HCT116 (cell line): ENCODE measurements at regions not wholly inside any gene's neighbourhood (a gene's known extent, or its start where the extent isn't known, plus 50 kb on each side); places are given as distances from the start of the nearest gene placed in this dataset.

Experiments
- ATAC-seq: fragments of 200-7000 bp; cut with Tn5 transposase; 2 replicates; pipeline ENCODE4 v1.9.1; 2020; ENCODE audit warnings: mild to moderate bottlenecking, moderate library complexity
- BruUV-seq: library from RNA; stranded (reverse); fragments of 400-500 nt; replicated peaks from 2 replicates; lab custom pipeline; 2021; lab: Mats Ljungman, UMichigan
- CTCF ChIA-PET: fragments of 300-600 bp; sonication (Branson Sonifier 250); formaldehyde crosslinking; loops from one replicate; lab custom pipeline; 2021; ENCODE audit warnings: antibody characterized with exemption; lab: Charles Lee
- POLR2A ChIA-PET: fragments of 300-600, 350-600 bp; sonication (Branson Sonifier 250); formaldehyde crosslinking; loops from one replicate; lab custom pipeline; 2021; ENCODE audit warnings: antibody characterized with exemption; lab: Charles Lee
- RAD21 ChIA-PET, 2 experiments: fragments of 300-600 bp; sonication (Branson Sonifier 250); formaldehyde crosslinking; loops; one replicate each; lab custom pipeline; 2023; ENCODE audit warnings: low total read pairs in 2 of 2; ENCODE audit not compliant: uncharacterized antibody in 2 of 2, unreplicated experiment in 2 of 2, low non-redundant PET in 1 of 2; lab: Charles Lee
- DNase-seq: peaks from one replicate; pipeline ENCODE4 v3.0.0-alpha.2; 2010; ENCODE audit warnings: low read depth, low spot score
- H2AFZ ChIP-seq: fragments of 200-600 bp; shearing (Covaris generic), sonication (generic); 2 replicates; pipeline ENCODE4 v1.6.1; 2017; ENCODE audit warnings: low read depth, mixed run types, mixed read lengths, antibody characterized with exemption, low read length; ENCODE audit not compliant: poor library complexity, severe bottlenecking
- H3K27ac ChIP-seq: 2 replicates; pipeline ENCODE4 v1.5.1; 2012; ENCODE audit warnings: low read depth, low read length
- H3K27me3 ChIP-seq: fragments of 200-600 bp; sonication (generic); 2 replicates; pipeline ENCODE4 v1.6.1; 2016; ENCODE audit warnings: mixed run types, low read length, mixed read lengths; ENCODE audit not compliant: insufficient read depth
- H3K36me3 ChIP-seq, 2 experiments: fragments of 200-500 bp in 1 of 2; fragments of 200-600 bp in 1 of 2; sonication (Bioruptor generic) in 1 of 2; sonication (generic) in 1 of 2; 2 replicates each; pipeline versions ENCODE4 v1.5.1 to v1.6.1; 2014 to 2016; ENCODE audit warnings: low read length in 2 of 2, inconsistent platforms in 1 of 2, mixed read lengths in 1 of 2, mixed run types in 1 of 2; ENCODE audit not compliant: insufficient read depth in 2 of 2, control insufficient read depth in 1 of 2
- H3K4me1 ChIP-seq, 2 experiments: fragments of 200-600 bp in 1 of 2; sonication (generic) in 1 of 2; 2 replicates each; pipeline versions ENCODE4 v1.5.1 to v1.6.1; 2012 to 2017; ENCODE audit warnings: low read length in 2 of 2, inconsistent platforms in 1 of 2, mild to moderate bottlenecking in 1 of 2, mixed read lengths in 1 of 2, mixed run types in 1 of 2, moderate library complexity in 1 of 2; ENCODE audit not compliant: insufficient read depth in 2 of 2, control insufficient read depth in 1 of 2
- H3K4me2 ChIP-seq: fragments of 200-600 bp; sonication (generic); 2 replicates; pipeline ENCODE4 v1.6.1; 2017; ENCODE audit warnings: mixed run types, low read length, mixed read lengths
- H3K4me3 ChIP-seq, 2 experiments: fragments of 200-600 bp in 1 of 2; sonication (generic) in 1 of 2; replicated peaks in 1 of 2; 2 replicates each; pipeline ENCODE4 v1.5.1; 2011 to 2016; ENCODE audit warnings: low read length in 2 of 2, control low read depth in 1 of 2, low read depth in 1 of 2, mild to moderate bottlenecking in 1 of 2, mixed read lengths in 1 of 2, mixed run types in 1 of 2
- H3K79me2 ChIP-seq: fragments of 200-600 bp; sonication (generic); 2 replicates; pipeline ENCODE4 v1.6.1; 2017; ENCODE audit warnings: mild to moderate bottlenecking, mixed run types, low read length, moderate library complexity, mixed read lengths; ENCODE audit not compliant: insufficient read depth
- H3K9ac ChIP-seq: fragments of 200-600 bp; sonication (generic); 2 replicates; pipeline ENCODE4 v1.6.1; 2016; ENCODE audit warnings: low read length, mixed read lengths
- H3K9me2 ChIP-seq: fragments of 200-600 bp; sonication (generic), shearing (Covaris generic); 2 replicates; pipeline ENCODE4 v1.6.1; 2017; ENCODE audit warnings: mixed run types, mild to moderate bottlenecking, moderate library complexity; ENCODE audit not compliant: insufficient read depth
- H3K9me3 ChIP-seq, 2 experiments: fragments of 200-500 bp in 1 of 2; fragments of 200-600 bp in 1 of 2; sonication (Bioruptor generic) in 1 of 2; sonication (generic) in 1 of 2; 2 replicates each; pipeline ENCODE4 v1.6.1; 2014 to 2017; ENCODE audit warnings: low read length in 2 of 2, mixed read lengths in 2 of 2, inconsistent platforms in 1 of 2, low read depth in 1 of 2, mild to moderate bottlenecking in 1 of 2, mixed run types in 1 of 2, moderate library complexity in 1 of 2; ENCODE audit not compliant: control insufficient read depth in 1 of 2, insufficient read depth in 1 of 2
- H4K20me1 ChIP-seq: fragments of 200-600 bp; sonication (generic), shearing (Covaris generic); 2 replicates; pipeline ENCODE4 v1.6.1; 2017; ENCODE audit warnings: mixed run types, mild to moderate bottlenecking, moderate library complexity; ENCODE audit not compliant: insufficient read depth
- CBX3 ChIP-seq: IDR thresholded peaks from 2 replicates; pipeline ENCODE4 v1.6.1; 2012; ENCODE audit warnings: low read depth
- CEBPB ChIP-seq: IDR thresholded peaks from 2 replicates; pipeline ENCODE4 v1.6.1; 2012; ENCODE audit warnings: low read depth
- EGR1 ChIP-seq: IDR thresholded peaks from 2 replicates; pipeline ENCODE4 v1.6.1; 2012; ENCODE audit warnings: low read depth
- FOSL1 ChIP-seq: IDR thresholded peaks from 2 replicates; pipeline ENCODE4 v1.6.1; 2012; ENCODE audit warnings: low read depth
- RAD21 ChIP-seq: IDR thresholded peaks from 2 replicates; pipeline ENCODE4 v1.6.1; 2012; ENCODE audit warnings: low read depth, mild to moderate bottlenecking
- TCF7L2 ChIP-seq: IDR thresholded peaks from 2 replicates; pipeline ENCODE4 v1.7.0; 2011; ENCODE audit warnings: borderline replicate concordance, inconsistent platforms; ENCODE audit not compliant: insufficient read depth, insufficient read length; ENCODE audit errors: extremely low read depth
- ZFX ChIP-seq: fragments of 450-650 bp; IDR thresholded peaks from 2 replicates; pipeline ENCODE4 v1.6.1; 2017
- intact Hi-C: fragments of 100-400 bp; cut with micrococcal nuclease; formaldehyde crosslinking; loops from 2 replicates; pipeline ENCODE4 v1.10.0; 2022
- TF ChIP-seq, protein P1 (sequence below): IDR thresholded peaks from 2 replicates; pipeline ENCODE4 v1.6.1; 2012
- TF ChIP-seq, protein P2 (sequence below): IDR thresholded peaks from 2 replicates; pipeline ENCODE4 v1.6.1; 2011; ENCODE audit warnings: mild to moderate bottlenecking, low read length, moderate library complexity; ENCODE audit not compliant: insufficient replicate concordance; ENCODE audit errors: extremely low read depth
- TF ChIP-seq, protein P3 (sequence below): IDR thresholded peaks from 2 replicates; pipeline ENCODE4 v1.6.1; 2012; ENCODE audit warnings: low read depth

DNA sequence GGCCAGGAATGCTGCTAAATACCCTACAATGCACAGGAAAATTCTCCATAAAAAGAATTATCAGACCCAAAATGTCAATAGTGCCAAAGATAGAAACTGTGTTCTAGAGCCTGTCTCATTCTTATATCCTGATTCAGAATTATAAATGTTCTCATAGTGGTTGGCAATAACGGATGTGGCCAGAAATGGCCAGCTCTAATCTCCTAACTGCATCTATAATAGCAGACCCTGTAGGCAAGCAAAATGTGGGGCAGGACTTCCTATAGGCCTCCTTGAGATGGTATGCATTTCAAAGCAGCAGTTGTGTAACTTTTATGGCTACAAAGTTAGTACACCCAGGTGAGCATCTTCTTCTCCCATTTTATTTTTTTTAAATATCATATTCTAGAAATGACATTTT is 95.9 kb upstream of the SGIP1 start:
- Histone ChIP-seq H4K20me1 (no peaks in the 10 kb centered on the region), H3K9ac (no peak overlapping the region), H2AFZ (no peak overlapping the region), H3K4me2 (no peak overlapping the region), H3K4me1 (peaks cover 17 to 46% of the 10 kb centered on the region in 2 experiments), H3K79me2 (no peaks in the 10 kb centered on the region), H3K9me2 (no peaks in the 10 kb centered on the region), H3K4me3 (no peak overlapping the region), H3K9me3 (no peaks in the 10 kb centered on the region), H3K27ac (no peak overlapping the region), H3K27me3 (no peaks in the 10 kb centered on the region), H3K36me3 (no peaks in the 10 kb centered on the region)
- ChIA-PET CTCF (interaction anchor here (1.9 to 3.9 kb wide), 4 partner anchors 8 to 187 kb away, joined by 8 to 38 read pairs (median 9); no protein-coding TSS in a partner anchor), RAD21 (no interaction called here), POLR2A (interaction anchor here (0.9 kb wide), 1 partner anchor 106 kb away, joined by 3 read pairs; no protein-coding TSS in a partner anchor)
- ATAC-seq (no peak), DNase-seq (no peak)
- 0 out of 2 replicates have a peak, but pooled peaks have one; percentile 27 for TF ChIP-seq CBX3
- TF ChIP-seq, protein P1, sequence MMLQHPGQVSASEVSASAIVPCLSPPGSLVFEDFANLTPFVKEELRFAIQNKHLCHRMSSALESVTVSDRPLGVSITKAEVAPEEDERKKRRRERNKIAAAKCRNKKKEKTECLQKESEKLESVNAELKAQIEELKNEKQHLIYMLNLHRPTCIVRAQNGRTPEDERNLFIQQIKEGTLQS: no peak
- intact Hi-C loops: loop anchor here (5.0 kb wide), 1 partner anchor 86 kb away; no protein-coding TSS in a partner anchor
- BruUV-seq: no TSS peak

DNA sequence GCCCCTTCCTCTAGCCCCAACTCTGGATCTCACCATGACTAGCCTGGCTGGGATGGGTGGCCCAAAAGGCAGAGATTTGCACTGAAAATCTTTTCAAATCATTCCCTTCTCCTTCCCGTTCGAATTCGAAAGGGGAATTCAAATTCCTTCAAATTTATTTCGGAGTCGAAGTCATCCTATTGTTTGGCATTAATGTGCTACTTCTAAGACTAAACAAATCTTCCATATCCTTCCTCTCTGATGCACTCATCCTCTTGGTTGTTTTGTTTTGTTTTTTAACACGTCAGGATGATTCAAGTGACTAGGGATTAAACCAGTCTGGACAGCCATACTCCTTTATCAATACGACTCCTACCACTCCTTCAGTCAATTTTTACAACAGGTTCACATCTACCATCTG is 95.5 kb upstream of the SGIP1 start:
- no peaks in the 10 kb centered on the region for H3K9me2 ChIP-seq
- H3K27ac ChIP-seq: no peak overlapping the region
- BruUV-seq: no TSS peak
- intact Hi-C loops: loop anchor here (5.0 kb wide), 1 partner anchor 86 kb away; no protein-coding TSS in a partner anchor
- DNase-seq (no peak), ATAC-seq (no peak)
- no peaks in the 10 kb centered on the region for H3K36me3 ChIP-seq
- no peaks in the 10 kb centered on the region for H4K20me1 ChIP-seq
- TF ChIP-seq, protein P2, sequence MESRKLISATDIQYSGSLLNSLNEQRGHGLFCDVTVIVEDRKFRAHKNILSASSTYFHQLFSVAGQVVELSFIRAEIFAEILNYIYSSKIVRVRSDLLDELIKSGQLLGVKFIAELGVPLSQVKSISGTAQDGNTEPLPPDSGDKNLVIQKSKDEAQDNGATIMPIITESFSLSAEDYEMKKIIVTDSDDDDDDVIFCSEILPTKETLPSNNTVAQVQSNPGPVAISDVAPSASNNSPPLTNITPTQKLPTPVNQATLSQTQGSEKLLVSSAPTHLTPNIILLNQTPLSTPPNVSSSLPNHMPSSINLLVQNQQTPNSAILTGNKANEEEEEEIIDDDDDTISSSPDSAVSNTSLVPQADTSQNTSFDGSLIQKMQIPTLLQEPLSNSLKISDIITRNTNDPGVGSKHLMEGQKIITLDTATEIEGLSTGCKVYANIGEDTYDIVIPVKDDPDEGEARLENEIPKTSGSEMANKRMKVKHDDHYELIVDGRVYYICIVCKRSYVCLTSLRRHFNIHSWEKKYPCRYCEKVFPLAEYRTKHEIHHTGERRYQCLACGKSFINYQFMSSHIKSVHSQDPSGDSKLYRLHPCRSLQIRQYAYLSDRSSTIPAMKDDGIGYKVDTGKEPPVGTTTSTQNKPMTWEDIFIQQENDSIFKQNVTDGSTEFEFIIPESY: no peak
- TF ChIP-seq EGR1 (no peak), FOSL1 (no peak), ZFX (no peak), CEBPB (no peak), TCF7L2 (no peak), RAD21 (no peak)
- TF ChIP-seq, protein P3, sequence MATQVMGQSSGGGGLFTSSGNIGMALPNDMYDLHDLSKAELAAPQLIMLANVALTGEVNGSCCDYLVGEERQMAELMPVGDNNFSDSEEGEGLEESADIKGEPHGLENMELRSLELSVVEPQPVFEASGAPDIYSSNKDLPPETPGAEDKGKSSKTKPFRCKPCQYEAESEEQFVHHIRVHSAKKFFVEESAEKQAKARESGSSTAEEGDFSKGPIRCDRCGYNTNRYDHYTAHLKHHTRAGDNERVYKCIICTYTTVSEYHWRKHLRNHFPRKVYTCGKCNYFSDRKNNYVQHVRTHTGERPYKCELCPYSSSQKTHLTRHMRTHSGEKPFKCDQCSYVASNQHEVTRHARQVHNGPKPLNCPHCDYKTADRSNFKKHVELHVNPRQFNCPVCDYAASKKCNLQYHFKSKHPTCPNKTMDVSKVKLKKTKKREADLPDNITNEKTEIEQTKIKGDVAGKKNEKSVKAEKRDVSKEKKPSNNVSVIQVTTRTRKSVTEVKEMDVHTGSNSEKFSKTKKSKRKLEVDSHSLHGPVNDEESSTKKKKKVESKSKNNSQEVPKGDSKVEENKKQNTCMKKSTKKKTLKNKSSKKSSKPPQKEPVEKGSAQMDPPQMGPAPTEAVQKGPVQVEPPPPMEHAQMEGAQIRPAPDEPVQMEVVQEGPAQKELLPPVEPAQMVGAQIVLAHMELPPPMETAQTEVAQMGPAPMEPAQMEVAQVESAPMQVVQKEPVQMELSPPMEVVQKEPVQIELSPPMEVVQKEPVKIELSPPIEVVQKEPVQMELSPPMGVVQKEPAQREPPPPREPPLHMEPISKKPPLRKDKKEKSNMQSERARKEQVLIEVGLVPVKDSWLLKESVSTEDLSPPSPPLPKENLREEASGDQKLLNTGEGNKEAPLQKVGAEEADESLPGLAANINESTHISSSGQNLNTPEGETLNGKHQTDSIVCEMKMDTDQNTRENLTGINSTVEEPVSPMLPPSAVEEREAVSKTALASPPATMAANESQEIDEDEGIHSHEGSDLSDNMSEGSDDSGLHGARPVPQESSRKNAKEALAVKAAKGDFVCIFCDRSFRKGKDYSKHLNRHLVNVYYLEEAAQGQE: no peak
- H3K4me1 ChIP-seq: peaks cover 17 to 46% of the 10 kb centered on the region in 2 experiments
- ChIA-PET POLR2A (no interaction called here), RAD21 (no interaction called here), CTCF (interaction anchor here (2.4 to 3.9 kb wide), 2 partner anchors 7 to 65 kb away, joined by 10 to 38 read pairs; no protein-coding TSS in a partner anchor)
- no peak overlapping the region for H3K4me3 ChIP-seq
- peak overlapping the region; percentile 27 for H2AFZ ChIP-seq
- H3K9ac ChIP-seq: no peak overlapping the region
- H3K79me2 ChIP-seq: no peaks in the 10 kb centered on the region
- no peak overlapping the region for H3K4me2 ChIP-seq
- no peaks in the 10 kb centered on the region for H3K27me3 ChIP-seq
- H3K9me3 ChIP-seq: no peaks in the 10 kb centered on the region
